ENCODE measurements at regions not wholly inside any gene's neighbourhood (a gene's known extent, or its start where the extent isn't known, plus 50 kb on each side); places are given as distances from the start of the nearest gene placed in this dataset.
A peak's percentile ranks its signal among the peaks of the same experiment; 100 is the strongest.

DNA sequence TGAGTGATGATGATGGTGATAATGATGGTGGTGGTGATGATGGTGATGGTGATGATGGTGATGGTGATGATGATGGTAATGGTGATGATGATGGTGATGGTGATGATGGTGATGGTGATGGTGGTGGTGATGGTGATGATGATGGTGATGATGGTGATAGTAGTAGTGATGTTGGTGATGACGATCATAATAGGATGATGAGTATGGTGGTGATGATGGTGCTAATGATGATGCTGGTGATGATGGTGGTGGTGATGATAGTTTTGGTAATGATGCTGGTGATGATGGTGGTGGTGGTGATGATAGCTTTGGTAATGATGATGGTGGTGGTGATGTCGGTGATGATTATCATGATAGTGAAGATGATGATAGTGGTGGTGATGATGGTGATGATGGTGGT is 171.5 kb upstream of the SFSWAP start:
- Histone ChIP-seq H2BK12ac (ENCODE audit: low read depth, low read length) (no peak overlapping the region), H3K9ac (replicated peaks in 1 of 4; ENCODE audit: extremely low read depth in 1 of 4, low read depth in 3 of 4, low read length in 3 of 4) (no peak overlapping the region), H4K8ac (ENCODE audit: extremely low read depth, insufficient read depth, low read length) (no peak overlapping the region), H3K9me3 (ENCODE audit: insufficient read depth in 2 of 2, low read depth in 1 of 2, low read length in 1 of 2) (peaks cover 0 to 7% of the 10 kb centered on the region in 2 experiments; a peak in 2 of 4 replicates), H4K91ac (replicated peaks; ENCODE audit: insufficient read length, low read length) (no peak overlapping the region), H3K36me3 (ENCODE audit: control insufficient read depth in 2 of 4, insufficient read depth in 4 of 4, low read length in 3 of 4) (no peaks in the 10 kb centered on the region), H2AK5ac (ENCODE audit: low read depth, low read length) (no peak overlapping the region; the same call in 1 of the 2 replicates), H3K23ac (ENCODE audit: insufficient read length) (no peak overlapping the region), H4K20me1 (replicated peaks in 1 of 2; ENCODE audit: control insufficient read depth in 1 of 2, insufficient read depth in 2 of 2, low read length in 2 of 2) (peaks cover 0 to 8% of the 10 kb centered on the region in 2 experiments), H3K4me1 (replicated peaks in 1 of 4; ENCODE audit: control insufficient read depth in 3 of 4, insufficient read depth in 4 of 4, low read length in 3 of 4) (no peaks in the 10 kb centered on the region; a peak in 1 of 7 replicates), H3K14ac (ENCODE audit: insufficient read length) (no peak overlapping the region), H3K4ac (replicated peaks; ENCODE audit: insufficient read length, low read depth, low read length) (no peak overlapping the region), H2BK15ac (ENCODE audit: low read length) (no peak overlapping the region), H3K27me3 (replicated peaks in 1 of 4; ENCODE audit: control insufficient read depth in 3 of 4, extremely low read depth in 1 of 4, insufficient read depth in 3 of 4, low read length in 3 of 4) (no peaks in the 10 kb centered on the region; a peak in 1 of 7 replicates), H3K27ac (ENCODE audit: low read depth, low read length) (no peak overlapping the region), H2BK20ac (ENCODE audit: low read length) (no peak overlapping the region), H2AFZ (ENCODE audit: low read length) (no peak overlapping the region), H3K79me2 (ENCODE audit: control insufficient read depth in 1 of 2, insufficient read depth in 2 of 2, low read length in 2 of 2) (no peaks in the 10 kb centered on the region), H4K5ac (ENCODE audit: insufficient read length, low read depth, low read length) (no peak overlapping the region), H2BK120ac (replicated peaks; ENCODE audit: low read depth, low read length) (no peak overlapping the region), H2BK5ac (ENCODE audit: low read depth, low read length) (no peak overlapping the region), H3K4me3 (ENCODE audit: extremely low read depth in 1 of 4, insufficient read depth in 2 of 4, low read depth in 3 of 4, low read length in 4 of 4) (no peak overlapping the region), H3K4me2 (ENCODE audit: insufficient read depth in 1 of 2, low read depth in 2 of 2, low read length in 2 of 2) (no peak overlapping the region), H3K23me2 (ENCODE audit: low read depth, low read length) (peaks cover 12% of the 10 kb centered on the region; the same call in 1 of the 2 replicates), H3K18ac (ENCODE audit: extremely low read depth, low read length) (no peak overlapping the region), H3K79me1 (ENCODE audit: low read depth, low read length) (no peaks in the 10 kb centered on the region), H3K56ac (replicated peaks; ENCODE audit: insufficient read length, low read depth, low read length) (peak overlapping the region; percentile 65)
- POLR2A ChIA-PET (ENCODE audit: partially characterized antibody): no interaction called here
- 90% methylated on average over 2 of the region's 2 CpGs; no CpG with 5 or more reads in 1 of the 2 experiments for WGBS, 2 experiments (ENCODE audit: extremely low coverage in 1 of 2, insufficient coverage in 1 of 2, insufficient read length in 1 of 2, insufficient replicate concordance in 2 of 2, low coverage in 1 of 2, low lambda C conversion rate in 2 of 2, missing lambda C conversion rate in 1 of 2)
- DNase-seq (ENCODE audit: low read depth in 1 of 2, low spot score in 2 of 2) (no peak), FAIRE-seq (no peak)
- CTCF ChIA-PET (ENCODE audit: partially characterized antibody): interaction anchor here (0.7 kb wide), 2 partner anchors 258 to 375 kb away, joined by 3 read pairs; no protein-coding TSS in a partner anchor
- TF ChIP-seq GTF2F1 (IDR thresholded peaks at IDR 0.05; ENCODE audit: borderline replicate concordance, low read depth, low read length) (no peak), RXRA (IDR thresholded peaks at IDR 0.05; ENCODE audit: insufficient read depth, low read depth, low read length) (no peak), SP2 (IDR thresholded peaks at IDR 0.05; ENCODE audit: low read length) (no peak), BACH1 (IDR thresholded peaks at IDR 0.05; ENCODE audit: low read length) (no peak), POU5F1 (IDR thresholded peaks at IDR 0.05; ENCODE audit: low read depth, low read length) (no peak), BRCA1 (IDR thresholded peaks at IDR 0.05; ENCODE audit: low read depth, low read length) (no peak), SP4 (IDR thresholded peaks at IDR 0.05; ENCODE audit: low read length) (no peak)
- TF ChIP-seq, protein P1, sequence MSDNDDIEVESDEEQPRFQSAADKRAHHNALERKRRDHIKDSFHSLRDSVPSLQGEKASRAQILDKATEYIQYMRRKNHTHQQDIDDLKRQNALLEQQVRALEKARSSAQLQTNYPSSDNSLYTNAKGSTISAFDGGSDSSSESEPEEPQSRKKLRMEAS (IDR thresholded peaks at IDR 0.05): no peak
- TF ChIP-seq, protein P2, sequence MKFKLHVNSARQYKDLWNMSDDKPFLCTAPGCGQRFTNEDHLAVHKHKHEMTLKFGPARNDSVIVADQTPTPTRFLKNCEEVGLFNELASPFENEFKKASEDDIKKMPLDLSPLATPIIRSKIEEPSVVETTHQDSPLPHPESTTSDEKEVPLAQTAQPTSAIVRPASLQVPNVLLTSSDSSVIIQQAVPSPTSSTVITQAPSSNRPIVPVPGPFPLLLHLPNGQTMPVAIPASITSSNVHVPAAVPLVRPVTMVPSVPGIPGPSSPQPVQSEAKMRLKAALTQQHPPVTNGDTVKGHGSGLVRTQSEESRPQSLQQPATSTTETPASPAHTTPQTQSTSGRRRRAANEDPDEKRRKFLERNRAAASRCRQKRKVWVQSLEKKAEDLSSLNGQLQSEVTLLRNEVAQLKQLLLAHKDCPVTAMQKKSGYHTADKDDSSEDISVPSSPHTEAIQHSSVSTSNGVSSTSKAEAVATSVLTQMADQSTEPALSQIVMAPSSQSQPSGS (IDR thresholded peaks at IDR 0.05; ENCODE audit: low read length): no peak
- TF ChIP-seq, protein P3, sequence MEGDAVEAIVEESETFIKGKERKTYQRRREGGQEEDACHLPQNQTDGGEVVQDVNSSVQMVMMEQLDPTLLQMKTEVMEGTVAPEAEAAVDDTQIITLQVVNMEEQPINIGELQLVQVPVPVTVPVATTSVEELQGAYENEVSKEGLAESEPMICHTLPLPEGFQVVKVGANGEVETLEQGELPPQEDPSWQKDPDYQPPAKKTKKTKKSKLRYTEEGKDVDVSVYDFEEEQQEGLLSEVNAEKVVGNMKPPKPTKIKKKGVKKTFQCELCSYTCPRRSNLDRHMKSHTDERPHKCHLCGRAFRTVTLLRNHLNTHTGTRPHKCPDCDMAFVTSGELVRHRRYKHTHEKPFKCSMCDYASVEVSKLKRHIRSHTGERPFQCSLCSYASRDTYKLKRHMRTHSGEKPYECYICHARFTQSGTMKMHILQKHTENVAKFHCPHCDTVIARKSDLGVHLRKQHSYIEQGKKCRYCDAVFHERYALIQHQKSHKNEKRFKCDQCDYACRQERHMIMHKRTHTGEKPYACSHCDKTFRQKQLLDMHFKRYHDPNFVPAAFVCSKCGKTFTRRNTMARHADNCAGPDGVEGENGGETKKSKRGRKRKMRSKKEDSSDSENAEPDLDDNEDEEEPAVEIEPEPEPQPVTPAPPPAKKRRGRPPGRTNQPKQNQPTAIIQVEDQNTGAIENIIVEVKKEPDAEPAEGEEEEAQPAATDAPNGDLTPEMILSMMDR (IDR thresholded peaks at IDR 0.05; ENCODE audit: control extremely low read depth in 1 of 3, insufficient read depth in 1 of 3, low read depth in 1 of 3, low read length in 3 of 3): no peak

Measured in H1 (cell line).